NCI-H1092 (cell line): ENCODE measurements at regions not wholly inside any gene's neighbourhood (a gene's known extent, or its start where the extent isn't known, plus 50 kb on each side); places are given as distances from the start of the nearest gene placed in this dataset.
A peak's percentile ranks its signal among the peaks of the same experiment; 100 is the strongest.
"Not testable (repeated sequence)": the region's sequence is repeated elsewhere in the genome, so short reads cannot be mapped to it uniquely, and the experiment has no call there.

Experiments used
- DNase-seq: peaks from one replicate; lab custom pipeline; 2025; lab: John Stamatoyannopoulos, UW

- peak; percentile 1 for DNase-seq
Measured at GRCh38 chr3:78322780-78323179, 1282.9 kb downstream of the ROBO2 start.

GRCh38 chr3:78337801-78338211, 1297.9 kb downstream of the ROBO2 start:
- DNase-seq, result no peak

- DNase-seq, result no peak
Measured at GRCh38 chr3:78338405-78338804, 1298.5 kb downstream of the ROBO2 start.

GRCh38 chr3:78343221-78343620, 1303.3 kb downstream of the ROBO2 start:
- no peak for DNase-seq

GRCh38 chr3:78344267-78344666, 1304.4 kb downstream of the ROBO2 start:
- DNase-seq, result not testable (repeated sequence)

- DNase-seq, result no peak
Measured at GRCh38 chr3:78344918-78345317, 1305.0 kb downstream of the ROBO2 start.

- no peak for DNase-seq
Measured at GRCh38 chr3:78347176-78347575, 1307.3 kb downstream of the ROBO2 start.

- no peak for DNase-seq
Measured at GRCh38 chr3:78348664-78349063, 1308.8 kb downstream of the ROBO2 start.

GRCh38 chr3:78349571-78349970, 1309.7 kb downstream of the ROBO2 start:
- DNase-seq, result no peak

- DNase-seq, result no peak
Measured at GRCh38 chr3:78351334-78351733, 1311.4 kb downstream of the ROBO2 start.

- DNase-seq, result no peak
Measured at GRCh38 chr3:78353231-78353630, 1313.3 kb downstream of the ROBO2 start.

GRCh38 chr3:78360849-78361248, 1321.0 kb downstream of the ROBO2 start:
- no peak for DNase-seq

GRCh38 chr3:78368636-78369345, 1328.9 kb downstream of the ROBO2 start:
- no peak for DNase-seq

GRCh38 chr3:78390221-78390620, 1350.3 kb downstream of the ROBO2 start:
- no peak for DNase-seq

GRCh38 chr3:78398401-78398800, 1358.5 kb downstream of the ROBO2 start:
- no peak for DNase-seq

GRCh38 chr3:78402720-78403119, 1362.8 kb downstream of the ROBO2 start:
- no peak for DNase-seq

- DNase-seq, result no peak
Measured at GRCh38 chr3:78405745-78406144, 1362.1 kb downstream of the ROBO1 start.

- DNase-seq, result no peak
Measured at GRCh38 chr3:78406396-78406795, 1361.4 kb downstream of the ROBO1 start.

- DNase-seq, result no peak
Measured at GRCh38 chr3:78410077-78410476, 1357.7 kb downstream of the ROBO1 start.

GRCh38 chr3:78414261-78414660, 1353.5 kb downstream of the ROBO1 start:
- DNase-seq, result no peak

GRCh38 chr3:78420611-78421010, 1347.2 kb downstream of the ROBO1 start:
- DNase-seq, result no peak

GRCh38 chr3:78421247-78421966, 1346.4 kb downstream of the ROBO1 start:
- DNase-seq, result no peak

- no peak for DNase-seq
Measured at GRCh38 chr3:78424656-78425055, 1343.1 kb downstream of the ROBO1 start.

- no peak for DNase-seq
Measured at GRCh38 chr3:78426454-78426853, 1341.3 kb downstream of the ROBO1 start.
